ENCODE measurements at regions not wholly inside any gene's neighbourhood (a gene's known extent, or its start where the extent isn't known, plus 50 kb on each side); places are given as distances from the start of the nearest gene placed in this dataset.

DNA sequence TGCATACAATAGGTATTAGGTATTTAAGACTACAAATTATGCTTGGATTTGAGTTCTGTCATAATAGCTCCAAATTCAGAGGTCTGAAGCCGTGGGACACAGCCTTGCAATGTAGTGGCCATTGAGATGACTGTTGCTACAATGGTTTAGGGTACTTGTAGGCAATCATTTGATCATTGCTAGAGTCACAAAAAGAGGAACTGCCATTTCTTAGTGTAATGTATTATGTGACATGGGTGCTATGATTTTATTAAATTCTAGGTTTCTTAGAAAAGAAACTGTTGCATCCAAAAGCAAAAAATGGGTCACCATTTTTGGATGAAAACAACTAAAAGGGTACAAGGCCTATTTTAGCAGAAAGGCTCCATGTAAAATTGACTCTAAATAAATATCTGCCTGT lies 129.9 kb upstream of the ZNF644 start:
- DNase-seq (ENCODE audit: low spot score) = no peak

DNA sequence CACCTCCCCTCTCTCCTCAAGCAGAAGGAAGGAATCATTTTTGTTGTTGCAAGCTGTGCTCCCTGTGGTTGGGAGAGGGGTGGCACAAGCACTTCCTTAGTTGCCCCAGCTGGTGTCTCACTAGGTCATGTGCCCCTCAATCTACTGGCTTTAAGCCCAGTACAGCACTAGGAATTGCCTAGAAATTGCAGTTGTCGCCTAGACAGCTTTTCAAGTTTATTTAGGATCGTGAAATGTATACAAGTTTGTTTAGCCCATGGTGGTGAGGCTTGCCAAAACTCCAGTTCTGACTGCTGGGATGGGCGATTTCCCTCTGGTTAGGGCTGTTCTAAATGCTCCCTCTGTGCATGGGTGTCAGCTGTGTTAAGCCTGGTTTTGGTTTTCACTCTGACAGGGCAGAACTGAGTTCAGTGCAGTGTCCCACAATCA lies 126.8 kb upstream of the ZNF644 start:
- no peak for DNase-seq (ENCODE audit: low spot score)

DNA sequence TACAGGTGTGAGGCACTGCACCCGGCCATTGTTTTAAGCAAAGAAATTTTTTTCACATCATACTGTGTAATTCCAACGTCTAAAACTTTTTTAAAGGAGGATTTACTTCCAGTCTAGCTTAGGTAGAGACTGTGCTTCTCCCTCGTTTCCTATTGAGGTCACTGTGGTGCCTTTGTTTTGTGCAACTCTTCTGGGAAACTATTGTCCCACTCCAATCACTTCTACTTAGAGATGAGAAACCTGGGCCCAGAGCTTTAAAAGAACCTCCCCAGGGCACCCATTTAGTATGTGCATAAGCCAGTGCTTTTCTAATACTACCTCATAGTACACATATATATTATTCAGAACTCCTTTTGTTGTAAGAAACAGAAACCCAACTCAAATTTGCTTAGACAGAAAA lies 120.0 kb upstream of the ZNF644 start:
- DNase-seq (ENCODE audit: low spot score) = no peak

DNA sequence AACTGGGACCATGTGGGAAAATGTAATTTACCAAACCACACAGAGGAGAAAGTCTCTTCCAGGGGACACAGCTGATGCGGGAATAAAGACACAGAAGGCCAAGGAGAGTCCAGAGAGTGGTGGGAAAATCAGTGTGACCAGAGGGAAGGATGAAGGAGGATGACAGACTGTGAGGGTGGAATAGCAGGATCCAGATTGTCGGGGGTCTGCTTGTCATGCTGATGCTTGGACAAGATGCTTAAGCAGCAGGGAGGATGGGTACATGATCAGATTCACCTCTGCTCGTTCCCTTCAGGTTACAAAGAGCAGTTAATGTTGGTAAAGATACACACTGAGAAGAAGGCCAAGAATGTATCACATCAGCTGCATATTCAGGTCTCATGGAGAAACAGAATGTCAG lies 117.1 kb upstream of the ZNF644 start:
- no peak for DNase-seq (ENCODE audit: low spot score)

DNA sequence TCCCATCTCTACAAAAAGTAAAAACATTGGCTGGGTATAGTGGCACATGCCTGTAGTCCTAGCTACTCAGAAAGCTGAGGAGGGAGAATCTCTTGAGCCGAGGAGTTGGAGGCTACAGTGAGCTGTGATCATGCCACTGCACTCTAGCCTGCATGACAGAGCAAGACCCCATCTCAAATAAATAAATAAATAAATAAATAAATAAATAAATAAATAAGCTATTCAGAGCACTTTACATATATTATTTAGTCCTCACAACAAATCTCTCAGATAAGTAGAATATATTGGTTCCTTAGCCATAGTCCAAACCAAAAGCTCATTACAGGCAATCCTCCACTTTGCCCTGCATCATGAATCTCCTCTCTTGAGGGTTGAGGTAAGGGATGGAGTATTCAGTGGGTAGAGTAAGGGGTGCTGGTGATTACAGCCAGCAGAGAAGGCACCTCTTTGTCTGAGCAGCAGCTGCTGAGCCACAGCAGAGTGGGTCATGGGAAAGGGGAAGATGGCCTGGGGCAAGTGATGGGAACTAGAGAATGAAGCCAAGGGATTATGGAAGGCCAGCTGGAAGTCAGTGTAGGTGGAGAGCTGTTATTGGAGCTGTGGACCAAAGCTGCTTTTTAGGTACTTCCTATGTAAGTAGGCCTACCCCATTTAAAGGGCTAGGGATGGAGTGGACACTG lies 115.5 kb upstream of the ZNF644 start:
- no peak for DNase-seq (ENCODE audit: low spot score)

DNA sequence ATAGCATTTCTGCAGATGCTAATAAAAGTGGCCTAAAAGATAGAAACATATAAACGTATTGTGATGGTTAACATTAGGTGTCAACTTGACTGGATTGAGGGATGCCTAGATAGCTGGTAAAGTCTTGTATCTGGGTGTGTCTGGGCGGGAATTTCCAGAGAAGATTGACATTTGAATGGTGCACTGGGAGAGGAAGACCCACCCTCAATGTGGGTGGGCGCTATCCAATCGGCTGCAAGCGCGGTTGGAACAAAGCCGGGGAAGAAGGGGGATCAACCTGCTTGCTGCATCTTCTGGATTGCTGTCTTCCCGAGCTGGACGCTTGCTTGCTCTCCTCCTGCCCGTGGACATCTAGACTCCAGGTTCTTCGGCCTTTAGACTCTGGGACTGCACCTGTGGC lies 114.0 kb upstream of the ZNF644 start:
- no peak for DNase-seq (ENCODE audit: low spot score)

DNA sequence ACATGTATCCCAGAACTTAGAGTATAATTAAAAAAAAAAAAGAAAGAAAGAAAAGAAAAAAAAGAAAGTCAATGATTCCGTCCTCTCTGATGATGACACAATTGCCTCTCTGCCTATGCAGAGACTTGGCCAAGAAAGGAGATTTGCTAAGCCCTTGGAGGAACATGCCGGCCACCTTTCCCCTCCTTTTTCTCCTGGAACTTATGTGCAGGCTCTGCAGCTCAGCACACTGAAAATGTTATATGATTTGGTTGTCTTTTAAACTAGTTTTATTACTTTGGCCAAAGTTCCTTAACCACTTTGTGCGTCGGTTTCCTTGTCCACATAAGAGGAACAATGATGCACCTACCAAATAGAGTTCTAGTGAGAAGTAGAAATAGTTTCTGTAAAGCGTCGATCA lies 111.4 kb upstream of the ZNF644 start:
- DNase-seq (ENCODE audit: low spot score) = no peak

DNA sequence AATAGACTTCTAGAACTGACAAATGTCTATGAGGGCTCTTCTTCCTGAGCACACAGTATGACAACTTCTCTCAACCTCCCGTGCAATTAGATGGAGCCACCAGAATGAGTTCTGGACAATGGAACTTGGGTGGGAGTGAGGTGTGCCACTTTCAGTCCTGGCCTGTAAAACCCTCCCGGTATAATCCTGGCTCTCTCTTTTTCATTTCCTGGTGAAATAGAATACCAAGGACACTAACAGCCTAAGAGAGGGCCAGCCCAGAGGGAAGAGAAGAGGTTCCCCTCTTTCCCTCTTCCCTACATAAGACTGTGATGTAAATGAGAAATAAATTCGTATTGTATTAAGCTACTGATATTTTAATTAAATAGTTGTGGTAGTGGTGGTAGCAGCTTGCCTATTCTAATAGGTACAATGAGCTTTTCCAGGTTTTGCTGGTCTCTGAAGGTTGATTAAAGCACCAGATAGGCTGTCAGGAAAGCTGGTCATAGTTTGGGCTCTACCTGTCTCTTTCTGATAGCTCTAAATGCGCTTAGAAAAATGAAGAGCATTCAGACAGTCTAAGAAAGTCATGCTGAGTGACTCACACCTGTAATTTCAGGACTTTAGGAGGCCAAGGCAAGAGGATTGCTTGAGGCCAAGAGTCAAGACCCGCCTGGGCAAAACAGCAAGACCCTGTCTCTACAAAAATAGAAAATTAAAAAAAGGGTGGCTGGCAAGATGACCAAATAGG lies 108.6 kb upstream of the ZNF644 start:
- DNase-seq (ENCODE audit: low spot score) = no peak

DNA sequence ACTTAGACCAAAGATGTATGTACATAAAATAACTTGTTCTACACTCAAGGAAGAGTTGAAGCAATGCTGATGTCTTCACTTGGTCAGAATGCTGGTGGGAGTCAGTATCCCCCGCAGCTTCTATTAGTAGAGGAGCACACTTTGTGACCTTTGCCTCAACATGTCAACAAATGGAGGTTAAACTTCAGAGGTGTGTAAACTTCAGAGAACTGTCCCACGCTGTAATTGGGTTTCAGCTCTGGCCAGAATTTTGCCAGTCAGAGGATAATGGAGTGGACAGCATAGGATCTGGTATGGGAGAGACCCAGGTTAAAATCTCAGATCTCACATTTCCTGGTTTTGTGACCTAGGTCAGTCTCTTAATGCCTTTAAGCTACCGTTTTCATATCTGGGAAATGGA lies 107.6 kb upstream of the ZNF644 start:
- DNase-seq (ENCODE audit: low spot score) = no peak

DNA sequence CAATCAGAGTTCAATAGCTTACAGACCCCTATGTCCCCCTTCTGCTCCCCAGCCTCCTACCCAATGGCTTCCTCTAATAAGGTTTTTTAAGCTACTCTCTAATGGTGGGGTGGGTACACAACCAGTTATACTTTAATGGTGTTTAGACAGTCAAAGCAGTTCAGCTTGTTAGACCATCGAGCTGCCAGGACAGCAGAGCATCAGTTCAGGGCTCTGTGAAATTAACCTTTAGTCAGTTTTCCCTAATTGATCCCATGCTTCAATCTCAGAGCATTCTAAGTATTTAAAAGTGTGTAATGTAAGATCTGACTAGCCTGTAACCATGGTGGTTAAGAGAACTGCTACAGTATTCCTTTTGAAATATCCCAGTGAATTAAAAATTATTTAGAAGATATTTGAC lies 107.2 kb upstream of the ZNF644 start:
- no peak for DNase-seq (ENCODE audit: low spot score)

DNA sequence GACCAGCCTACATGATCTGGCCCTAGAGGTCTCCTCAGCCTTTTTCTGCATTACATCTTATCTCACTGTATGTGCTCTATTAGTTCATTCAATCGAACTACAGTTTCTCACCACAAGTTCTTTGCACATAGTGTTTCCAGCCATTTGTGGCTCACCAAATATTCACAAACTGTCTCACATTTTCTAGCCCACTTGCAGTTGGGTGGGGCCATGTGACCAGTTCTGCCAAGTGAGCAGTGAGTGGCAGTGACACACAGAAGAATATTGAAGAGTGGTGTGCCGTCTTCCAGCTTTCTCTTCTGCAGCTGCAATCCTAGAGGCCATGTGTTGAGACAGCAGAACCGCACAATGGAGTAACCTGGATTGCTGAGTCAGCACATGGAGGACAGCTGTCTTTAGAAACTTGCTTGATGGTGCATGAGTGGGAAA lies 103.2 kb upstream of the ZNF644 start:
- peak; percentile 84 for DNase-seq (ENCODE audit: low spot score)

DNA sequence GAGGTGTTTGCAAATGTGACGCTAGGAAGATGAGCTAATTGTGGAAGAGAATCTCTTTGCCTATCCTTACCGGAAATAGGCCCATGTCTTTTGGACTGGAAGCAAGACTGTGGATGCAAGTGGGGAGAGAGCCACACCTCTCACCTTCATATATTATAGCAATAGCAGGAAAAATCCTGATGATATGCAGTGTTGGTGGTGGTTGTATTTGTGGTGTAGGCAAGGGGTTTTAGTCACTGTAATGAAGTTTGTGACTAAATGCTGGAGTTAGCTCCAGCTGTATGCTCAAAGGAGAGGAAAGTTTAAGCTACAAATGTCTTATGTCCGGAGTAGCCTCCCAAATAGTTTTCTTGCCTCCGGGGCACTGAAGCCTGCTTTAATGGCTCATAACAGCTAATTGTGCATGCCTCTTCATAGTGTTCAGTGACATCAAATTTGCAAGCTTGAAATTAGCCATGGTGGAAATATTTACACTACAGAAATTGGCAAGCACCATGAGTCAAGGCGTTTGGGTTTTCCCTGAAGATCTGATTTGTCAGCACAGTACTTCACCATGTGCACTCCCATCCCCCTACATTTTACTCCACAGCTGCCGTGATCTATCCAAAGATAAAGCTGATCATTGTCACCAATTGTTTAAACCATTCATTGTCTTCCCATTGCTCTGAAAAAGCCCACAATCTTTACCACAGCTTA lies 102.6 kb upstream of the ZNF644 start:
- peak; percentile 84 for DNase-seq (ENCODE audit: low spot score)

DNA sequence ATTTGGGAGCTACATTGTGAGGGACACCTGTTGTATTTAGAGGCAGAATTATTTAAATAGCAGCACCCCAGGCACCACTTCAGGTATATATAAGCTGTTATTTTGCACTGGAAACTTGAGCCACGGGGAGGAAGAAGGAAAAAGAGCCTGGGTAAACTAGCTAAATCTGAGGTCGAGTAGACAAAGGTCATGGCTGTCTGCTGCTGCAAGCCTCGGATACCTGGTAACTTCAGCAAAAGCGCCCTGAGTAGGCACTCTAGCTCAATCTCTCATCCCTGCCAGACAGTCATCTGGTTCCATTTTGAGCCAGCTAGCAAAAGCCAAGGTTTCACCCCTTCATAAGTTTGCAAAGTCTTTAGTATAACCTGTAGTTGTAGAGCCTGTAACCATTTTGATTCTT lies 101.9 kb upstream of the ZNF644 start:
- DNase-seq (ENCODE audit: low spot score) = peak; percentile 55

DNA sequence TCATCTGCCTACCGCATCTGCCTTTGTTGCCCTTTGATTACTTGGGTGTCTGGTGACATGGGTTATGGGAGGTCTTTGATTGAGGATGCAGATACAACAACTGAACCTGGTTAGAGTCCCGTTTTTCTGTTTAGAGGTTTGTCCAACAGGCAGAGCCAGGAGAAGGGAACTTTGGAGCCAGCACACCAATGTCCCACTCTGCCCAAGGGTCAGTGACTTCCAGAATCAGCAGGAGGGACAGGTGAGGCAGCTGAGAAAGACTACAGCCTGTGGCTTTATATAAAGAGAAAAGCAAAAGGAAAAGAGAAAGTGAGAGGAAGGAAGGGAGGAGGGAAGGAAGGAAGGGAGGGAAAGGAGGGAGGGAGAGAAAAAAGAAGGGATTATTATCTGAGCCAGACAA lies 101.5 kb upstream of the ZNF644 start:
- no peak for DNase-seq (ENCODE audit: low spot score)

DNA sequence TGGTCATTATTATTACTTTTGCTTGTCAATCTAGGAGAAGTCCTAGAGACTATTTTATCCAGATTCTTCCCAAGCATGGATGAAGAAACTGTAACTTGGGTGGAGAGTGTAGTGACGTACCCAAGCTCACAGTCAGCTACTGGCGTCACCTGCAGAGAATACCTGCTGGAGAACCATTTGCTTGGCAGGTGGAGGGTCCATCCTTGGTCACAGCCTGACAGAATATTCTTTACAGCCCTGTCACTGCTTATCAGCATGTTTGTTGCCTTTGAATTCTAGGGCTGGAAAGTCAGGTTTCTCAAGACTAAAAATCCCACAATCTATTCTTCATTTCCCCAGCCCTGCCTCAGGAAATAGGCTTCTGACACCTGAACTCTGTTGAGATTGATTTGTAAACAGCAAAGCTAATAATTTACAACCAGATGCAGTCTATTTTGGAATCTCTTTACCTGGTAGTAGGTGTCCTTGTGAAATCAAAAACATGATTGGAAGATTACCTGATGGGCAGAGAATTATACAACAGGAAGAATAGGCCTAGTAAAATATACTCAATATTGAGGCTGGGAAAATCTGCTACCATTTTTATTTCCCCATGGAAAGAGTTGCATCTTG lies 100.4 kb upstream of the ZNF644 start:
- no peak for DNase-seq (ENCODE audit: low spot score)

DNA sequence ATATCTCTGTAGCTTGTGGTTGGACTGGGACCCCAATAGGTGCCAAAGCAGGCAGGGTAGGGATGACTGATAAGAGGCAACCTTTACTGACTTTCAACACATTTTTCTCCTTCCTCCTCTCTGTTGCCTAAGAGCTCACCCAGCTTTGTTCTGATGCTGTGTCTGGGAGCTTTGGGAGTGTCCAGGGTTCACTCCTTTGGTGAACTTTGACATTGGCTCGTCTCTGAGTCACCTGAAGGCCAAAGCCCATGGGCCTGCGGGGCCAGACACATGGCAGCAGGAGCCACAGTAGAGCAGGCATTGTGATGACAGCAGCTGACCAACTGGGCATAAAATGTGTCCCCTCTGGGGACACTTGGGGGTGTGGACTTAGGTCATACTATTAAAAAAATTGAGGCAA lies 99.5 kb upstream of the ZNF644 start:
- no peak for DNase-seq (ENCODE audit: low spot score)

DNA sequence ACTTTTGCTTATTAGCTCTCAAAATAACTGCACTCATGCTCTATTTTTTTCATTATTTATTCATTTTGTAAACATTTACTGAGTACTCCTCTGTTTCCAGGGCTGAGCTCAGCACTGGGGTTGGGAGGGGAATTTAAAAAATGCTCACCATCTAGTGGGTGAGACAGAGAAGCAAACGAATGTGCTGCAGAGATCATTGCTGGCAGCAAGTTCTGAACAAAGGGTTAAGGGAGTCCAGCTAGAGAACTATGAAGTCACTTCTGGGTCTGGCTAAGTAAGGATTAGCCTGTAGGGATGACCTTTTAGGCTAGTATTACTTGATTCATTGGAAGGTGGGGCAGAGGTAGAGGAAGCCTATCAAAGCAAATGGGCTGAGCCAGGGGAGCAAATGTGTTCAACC lies 99.1 kb upstream of the ZNF644 start:
- no peak for DNase-seq (ENCODE audit: low spot score)

DNA sequence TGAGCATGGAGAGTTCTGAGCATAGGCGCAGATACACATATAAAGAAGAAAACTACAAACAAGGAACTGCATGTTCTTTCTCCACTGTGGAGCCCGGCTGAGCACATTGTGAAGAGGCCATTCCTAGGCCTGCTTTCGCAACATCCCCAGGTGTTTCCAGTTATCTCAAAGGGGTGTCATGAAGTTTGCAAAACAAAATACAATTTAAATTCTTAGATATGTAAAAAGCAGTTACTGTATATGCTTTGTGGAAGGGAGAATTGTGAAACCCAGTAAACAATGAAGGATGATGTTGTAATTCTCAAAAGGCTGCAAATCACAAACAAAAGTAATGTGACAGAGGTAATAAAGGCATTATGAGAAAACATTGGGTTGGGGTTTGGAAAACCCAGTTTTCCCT lies 98.6 kb upstream of the ZNF644 start:
- no peak for DNase-seq (ENCODE audit: low spot score)

DNA sequence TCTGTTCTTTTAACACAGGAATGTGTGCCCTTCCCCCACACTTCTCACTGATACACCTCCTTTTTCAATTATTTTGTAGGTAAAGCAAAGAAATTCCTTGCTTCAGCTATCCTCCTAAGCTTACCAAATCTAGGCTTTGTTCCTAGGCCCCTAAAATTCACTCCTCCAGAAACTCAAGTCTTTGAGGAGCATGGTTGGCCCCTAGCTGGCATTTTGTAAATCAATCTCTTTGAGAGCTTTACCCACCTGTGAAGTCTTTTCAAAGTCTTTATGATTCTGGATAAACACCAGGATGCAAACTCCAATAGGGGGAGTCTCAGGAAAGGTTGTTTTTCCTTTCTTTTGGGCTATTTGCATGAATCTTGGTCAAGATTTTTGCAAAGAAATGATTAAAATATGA lies 82.9 kb upstream of the ZNF644 start:
- DNase-seq (ENCODE audit: low spot score) = no peak

DNA sequence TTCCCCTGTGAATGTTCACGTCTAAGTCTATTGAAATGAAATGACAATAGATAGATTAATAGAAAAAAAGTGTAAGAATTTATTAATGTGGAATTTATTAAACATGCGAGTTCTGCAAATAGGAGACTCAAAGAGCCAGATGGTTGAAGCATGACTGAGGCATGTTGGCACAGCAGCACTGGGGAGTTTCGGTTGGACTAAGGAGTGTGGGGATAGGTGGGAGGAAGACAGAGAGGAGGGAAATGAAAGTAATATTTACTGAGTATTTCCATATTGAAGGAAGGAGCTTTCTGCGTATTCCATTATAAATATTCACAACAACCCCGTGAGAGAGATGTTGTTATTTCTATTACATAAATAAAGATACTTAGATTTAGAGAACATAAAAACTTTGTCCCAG lies 79.5 kb upstream of the ZNF644 start:
- DNase-seq (ENCODE audit: low spot score) = no peak

DNA sequence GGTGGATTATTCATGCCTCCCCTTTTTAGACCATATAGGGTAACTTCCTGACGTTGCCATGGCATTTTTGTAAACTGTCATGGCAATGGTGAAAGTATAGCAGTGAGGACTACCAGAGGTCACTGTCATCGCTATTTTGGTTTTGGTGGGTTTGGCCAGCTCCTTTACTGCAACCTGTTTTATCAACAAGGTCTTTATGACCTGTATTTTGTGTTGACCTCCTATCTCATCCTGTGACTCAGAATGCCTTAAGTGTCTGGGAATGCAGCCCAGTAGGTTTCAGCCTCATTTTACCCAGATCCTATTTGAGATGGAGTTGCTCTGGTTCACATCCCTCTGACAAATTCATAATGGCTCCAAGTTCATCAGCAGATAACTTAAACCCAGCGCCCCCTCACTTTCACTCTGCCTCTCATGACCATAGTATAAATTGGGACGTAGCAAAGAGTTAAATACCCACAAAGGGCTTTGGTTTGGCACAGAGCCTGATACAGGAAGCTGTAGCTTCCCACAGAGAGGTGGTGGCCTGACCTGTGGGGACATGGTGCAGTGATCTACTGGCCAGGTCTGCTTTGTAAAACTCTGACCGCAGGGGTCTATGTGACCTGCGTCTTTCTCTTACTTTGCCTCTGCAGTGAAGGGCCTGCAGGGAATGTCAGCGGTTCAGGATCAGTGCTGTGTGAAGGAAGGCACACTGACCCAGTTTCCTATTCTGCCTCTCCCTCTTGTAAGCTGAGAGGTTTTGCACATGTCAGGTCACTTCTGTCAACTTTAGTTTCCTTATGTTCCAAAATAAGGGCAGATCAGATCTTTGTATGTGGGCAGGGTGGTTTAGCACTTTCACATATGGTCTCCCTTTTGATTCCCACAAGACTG lies 78.1 kb upstream of the ZNF644 start:
- DNase-seq (ENCODE audit: low spot score) = no peak

All from activated CD4-positive, alpha-beta T cell treated with anti-CD3 and anti-CD28 coated beads, Interleukin-2, Interleukin-4, amounts not matched to agents 100 ng/mL and 50 ng/mL, durations not matched to agents 16 hours and 8 hours (primary cell).